ENCODE measurements at regions not wholly inside any gene's neighbourhood (a gene's known extent, or its start where the extent isn't known, plus 50 kb on each side); places are given as distances from the start of the nearest gene placed in this dataset.
"Not testable (repeated sequence)": the region's sequence is repeated elsewhere in the genome, so short reads cannot be mapped to it uniquely, and the experiment has no call there.

- DNase-seq (no peak), ATAC-seq (ENCODE audit: poor library complexity) (no peak)
- H3K27me3 ChIP-seq (ENCODE audit: control insufficient read depth in 1 of 2, insufficient read depth in 2 of 2, low read length in 2 of 2), result no peaks in the 10 kb centered on the region
- Mint-ChIP-seq H3K36me3 (ENCODE audit: low read depth) (no peaks in the 10 kb centered on the region), H3K4me3 (no peak overlapping the region), H3K27ac (no peak overlapping the region), H3K27me3 (no peaks in the 10 kb centered on the region), H3K4me1 (ENCODE audit: low read depth) (no peaks in the 10 kb centered on the region), H3K9me3 (peaks cover 13% of the 10 kb centered on the region)
- no peaks in the 10 kb centered on the region for H3K4me1 ChIP-seq (ENCODE audit: insufficient read depth, low read length)
- no peaks in the 10 kb centered on the region for H3K36me3 ChIP-seq (ENCODE audit: insufficient read depth, low read length)
- CTCF ChIA-PET, result no interaction called here
- POLR2A ChIA-PET, result no interaction called here
- H3K4me3 ChIP-seq (ENCODE audit: low read length), result no peak overlapping the region
- no peak for TF ChIP-seq CTCF (IDR thresholded peaks at IDR 0.05)
- H3K9me3 ChIP-seq (ENCODE audit: control insufficient read depth in 1 of 2, insufficient read depth in 1 of 2, low read length in 2 of 2), result peaks cover 0 to 4% of the 10 kb centered on the region in 2 experiments
- no peak overlapping the region for H3K27ac ChIP-seq (ENCODE audit: low read depth in 1 of 2, low read length in 2 of 2)
- intact Hi-C loops (cut with DNase I, micrococcal nuclease), result no loop called here
Observed at GRCh38 chr12:72989458-72989947, 717.3 kb downstream of the TRHDE start.

- H3K9me3 Mint-ChIP-seq, CTCF ChIA-PET, POLR2A ChIA-PET: not testable (repeated sequence)
Observed at GRCh38 chr12:72995029-72995428, 722.9 kb downstream of the TRHDE start.

GRCh38 chr12:72995616-72996015 is 723.4 kb downstream of the TRHDE start:
- Mint-ChIP-seq H3K27ac (no peak overlapping the region), H3K27me3 (no peaks in the 10 kb centered on the region), H3K9me3 (peaks cover 5% of the 10 kb centered on the region), H3K4me1 (ENCODE audit: low read depth) (no peaks in the 10 kb centered on the region), H3K36me3 (ENCODE audit: low read depth) (no peaks in the 10 kb centered on the region), H3K4me3 (no peak overlapping the region)
- DNase-seq (no peak), ATAC-seq (ENCODE audit: poor library complexity) (no peak)
- H3K27me3 ChIP-seq (ENCODE audit: control insufficient read depth in 1 of 2, insufficient read depth in 2 of 2, low read length in 2 of 2), result no peaks in the 10 kb centered on the region
- no peaks in the 10 kb centered on the region for H3K9me3 ChIP-seq (ENCODE audit: control insufficient read depth in 1 of 2, insufficient read depth in 1 of 2, low read length in 2 of 2)
- ChIA-PET CTCF (no interaction called here), POLR2A (no interaction called here)
- intact Hi-C loops (cut with DNase I, micrococcal nuclease), result no loop called here
- no peak for TF ChIP-seq CTCF (IDR thresholded peaks at IDR 0.05)
- no peaks in the 10 kb centered on the region for H3K36me3 ChIP-seq (ENCODE audit: insufficient read depth, low read length)
- H3K4me1 ChIP-seq (ENCODE audit: insufficient read depth, low read length), result no peaks in the 10 kb centered on the region
- no peak overlapping the region for H3K4me3 ChIP-seq (ENCODE audit: low read length)
- H3K27ac ChIP-seq (ENCODE audit: low read depth in 1 of 2, low read length in 2 of 2), result no peak overlapping the region

More at GRCh38 chr12:72995029-72995428, 722.9 kb downstream of the TRHDE start:
- H3K4me3 ChIP-seq (ENCODE audit: low read length); H3K4me1 ChIP-seq (ENCODE audit: insufficient read depth, low read length); H3K9me3 ChIP-seq (ENCODE audit: control insufficient read depth in 1 of 2, insufficient read depth in 1 of 2, low read length in 2 of 2); H3K27me3 ChIP-seq (ENCODE audit: control insufficient read depth in 1 of 2, insufficient read depth in 2 of 2, low read length in 2 of 2); H3K36me3 Mint-ChIP-seq (ENCODE audit: low read depth); H3K27ac ChIP-seq (ENCODE audit: low read depth in 1 of 2, low read length in 2 of 2); H3K4me3 Mint-ChIP-seq; intact Hi-C loops (cut with DNase I, micrococcal nuclease); H3K27ac Mint-ChIP-seq; ATAC-seq (ENCODE audit: poor library complexity); H3K36me3 ChIP-seq (ENCODE audit: insufficient read depth, low read length); H3K4me1 Mint-ChIP-seq (ENCODE audit: low read depth); DNase-seq; H3K27me3 Mint-ChIP-seq: not testable (repeated sequence)

- H3K9me3 Mint-ChIP-seq; H3K27ac ChIP-seq (ENCODE audit: low read depth in 1 of 2, low read length in 2 of 2); H3K27me3 Mint-ChIP-seq; POLR2A ChIA-PET; H3K36me3 Mint-ChIP-seq (ENCODE audit: low read depth); DNase-seq; H3K4me1 ChIP-seq (ENCODE audit: insufficient read depth, low read length); H3K27ac Mint-ChIP-seq; H3K27me3 ChIP-seq (ENCODE audit: control insufficient read depth in 1 of 2, insufficient read depth in 2 of 2, low read length in 2 of 2); intact Hi-C loops (cut with DNase I, micrococcal nuclease); H3K4me3 ChIP-seq (ENCODE audit: low read length); H3K4me3 Mint-ChIP-seq; ATAC-seq (ENCODE audit: poor library complexity); H3K36me3 ChIP-seq (ENCODE audit: insufficient read depth, low read length); H3K9me3 ChIP-seq (ENCODE audit: control insufficient read depth in 1 of 2, insufficient read depth in 1 of 2, low read length in 2 of 2); H3K4me1 Mint-ChIP-seq (ENCODE audit: low read depth); CTCF ChIA-PET: not testable (repeated sequence)
Observed at GRCh38 chr12:73001806-73002205, 729.6 kb downstream of the TRHDE start.

GRCh38 chr12:73002504-73002903 is 730.3 kb downstream of the TRHDE start:
- H3K4me1 ChIP-seq (ENCODE audit: insufficient read depth, low read length); H3K4me1 Mint-ChIP-seq (ENCODE audit: low read depth); POLR2A ChIA-PET; H3K4me3 ChIP-seq (ENCODE audit: low read length); H3K27ac Mint-ChIP-seq; H3K36me3 ChIP-seq (ENCODE audit: insufficient read depth, low read length); ATAC-seq (ENCODE audit: poor library complexity); H3K9me3 Mint-ChIP-seq; H3K27ac ChIP-seq (ENCODE audit: low read depth in 1 of 2, low read length in 2 of 2); H3K9me3 ChIP-seq (ENCODE audit: control insufficient read depth in 1 of 2, insufficient read depth in 1 of 2, low read length in 2 of 2); H3K27me3 Mint-ChIP-seq; DNase-seq; H3K27me3 ChIP-seq (ENCODE audit: control insufficient read depth in 1 of 2, insufficient read depth in 2 of 2, low read length in 2 of 2); intact Hi-C loops (cut with DNase I, micrococcal nuclease); CTCF ChIA-PET; H3K36me3 Mint-ChIP-seq (ENCODE audit: low read depth); H3K4me3 Mint-ChIP-seq: not testable (repeated sequence)

GRCh38 chr12:73009138-73009834 is 737.1 kb downstream of the TRHDE start:
- H3K27ac ChIP-seq (ENCODE audit: low read depth in 1 of 2, low read length in 2 of 2); H3K4me3 ChIP-seq (ENCODE audit: low read length); H3K9me3 ChIP-seq (ENCODE audit: control insufficient read depth in 1 of 2, insufficient read depth in 1 of 2, low read length in 2 of 2); H3K4me3 Mint-ChIP-seq; H3K4me1 Mint-ChIP-seq (ENCODE audit: low read depth); ATAC-seq (ENCODE audit: poor library complexity); DNase-seq; POLR2A ChIA-PET; H3K36me3 Mint-ChIP-seq (ENCODE audit: low read depth); CTCF ChIA-PET; intact Hi-C loops (cut with DNase I, micrococcal nuclease); H3K27ac Mint-ChIP-seq; H3K36me3 ChIP-seq (ENCODE audit: insufficient read depth, low read length); H3K27me3 ChIP-seq (ENCODE audit: control insufficient read depth in 1 of 2, insufficient read depth in 2 of 2, low read length in 2 of 2); H3K27me3 Mint-ChIP-seq; H3K4me1 ChIP-seq (ENCODE audit: insufficient read depth, low read length): not testable (repeated sequence)
- peaks cover 11% of the 10 kb centered on the region for H3K9me3 Mint-ChIP-seq
